ENCODE measurements at regions not wholly inside any gene's neighbourhood (a gene's known extent, or its start where the extent isn't known, plus 50 kb on each side); places are given as distances from the start of the nearest gene placed in this dataset.

GRCh38 chr4:30863021-30863420 lies 142.9 kb downstream of the PCDH7 start:
- TF ChIP-seq ZNF70 (CRISPR knock-in tag; IDR thresholded peaks at IDR 0.05) = no peak
- no peak for TF ChIP-seq PATZ1 (CRISPR knock-in tag; IDR thresholded peaks at IDR 0.05; ENCODE audit: borderline replicate concordance)
- TF ChIP-seq BACH2 (CRISPR knock-in tag; IDR thresholded peaks at IDR 0.05; ENCODE audit: borderline replicate concordance) = no peak
- TF ChIP-seq GLIS3 (CRISPR knock-in tag; IDR thresholded peaks at IDR 0.05) = no peak
- no peak for TF ChIP-seq POU6F1 (CRISPR knock-in tag; IDR thresholded peaks at IDR 0.05; ENCODE audit: borderline replicate concordance, low read depth)
- no peak for TF ChIP-seq ZFP3 (CRISPR knock-in tag; IDR thresholded peaks at IDR 0.05)
- TF ChIP-seq CREB5 (CRISPR knock-in tag; IDR thresholded peaks at IDR 0.05; ENCODE audit: low read depth) = no peak
- ATAC-seq = peak; percentile 71; the same call in 2 of the 3 replicates

- ATAC-seq = no peak
- TF ChIP-seq ESRRG (CRISPR knock-in tag; IDR thresholded peaks at IDR 0.05) (no peak), CSDC2 (CRISPR knock-in tag; IDR thresholded peaks at IDR 0.05) (no peak), TOX (CRISPR knock-in tag; IDR thresholded peaks at IDR 0.05; ENCODE audit: borderline replicate concordance) (no peak), ZC3H10 (CRISPR knock-in tag; IDR thresholded peaks at IDR 0.05) (no peak), PATZ1 (CRISPR knock-in tag; IDR thresholded peaks at IDR 0.05; ENCODE audit: borderline replicate concordance) (no peak)
These were observed 145.5 kb downstream of the PCDH7 start for GRCh38 chr4:30865691-30866090.

GRCh38 chr4:30866346-30866745 lies 146.2 kb downstream of the PCDH7 start:
- TF ChIP-seq RARB (CRISPR knock-in tag; IDR thresholded peaks at IDR 0.05) (no peak), ZNF70 (CRISPR knock-in tag; IDR thresholded peaks at IDR 0.05) (no peak)
- no peak for ATAC-seq

- ATAC-seq = no peak
- TF ChIP-seq ARNTL (CRISPR knock-in tag; IDR thresholded peaks at IDR 0.05; ENCODE audit: borderline replicate concordance, low read depth) = no peak
- no peak for TF ChIP-seq ZNF70 (CRISPR knock-in tag; IDR thresholded peaks at IDR 0.05)
- TF ChIP-seq GLIS3 (CRISPR knock-in tag; IDR thresholded peaks at IDR 0.05) = no peak
- TF ChIP-seq ESRRG (CRISPR knock-in tag; IDR thresholded peaks at IDR 0.05) = no peak
- no peak for TF ChIP-seq TSHZ2 (CRISPR knock-in tag; IDR thresholded peaks at IDR 0.05)
- TF ChIP-seq TCF4 (CRISPR knock-in tag; IDR thresholded peaks at IDR 0.05; ENCODE audit: borderline replicate concordance) = no peak
- no peak for TF ChIP-seq ZC3H10 (CRISPR knock-in tag; IDR thresholded peaks at IDR 0.05)
- no peak for TF ChIP-seq POU6F1 (CRISPR knock-in tag; IDR thresholded peaks at IDR 0.05; ENCODE audit: borderline replicate concordance, low read depth)
- no peak for TF ChIP-seq PPARA (CRISPR knock-in tag; IDR thresholded peaks at IDR 0.05; ENCODE audit: borderline replicate concordance)
- no peak for TF ChIP-seq TOX (CRISPR knock-in tag; IDR thresholded peaks at IDR 0.05; ENCODE audit: borderline replicate concordance)
- TF ChIP-seq ZFP30 (CRISPR knock-in tag; IDR thresholded peaks at IDR 0.05) = no peak
- TF ChIP-seq SNAI2 (CRISPR knock-in tag; IDR thresholded peaks at IDR 0.05) = no peak
- no peak for TF ChIP-seq ZNF565 (CRISPR knock-in tag; conservative IDR thresholded peaks at IDR 0.05; ENCODE audit: low read depth)
- TF ChIP-seq OSR1 (CRISPR knock-in tag; IDR thresholded peaks at IDR 0.05) = no peak
These were observed 146.7 kb downstream of the PCDH7 start for GRCh38 chr4:30866907-30867306.

All from SK-N-SH treated with all-trans-retinoic acid at 6 μM for 48 hours (cell line).